ENCODE measurements at regions not wholly inside any gene's neighbourhood (a gene's known extent, or its start where the extent isn't known, plus 50 kb on each side); places are given as distances from the start of the nearest gene placed in this dataset.

DNA sequence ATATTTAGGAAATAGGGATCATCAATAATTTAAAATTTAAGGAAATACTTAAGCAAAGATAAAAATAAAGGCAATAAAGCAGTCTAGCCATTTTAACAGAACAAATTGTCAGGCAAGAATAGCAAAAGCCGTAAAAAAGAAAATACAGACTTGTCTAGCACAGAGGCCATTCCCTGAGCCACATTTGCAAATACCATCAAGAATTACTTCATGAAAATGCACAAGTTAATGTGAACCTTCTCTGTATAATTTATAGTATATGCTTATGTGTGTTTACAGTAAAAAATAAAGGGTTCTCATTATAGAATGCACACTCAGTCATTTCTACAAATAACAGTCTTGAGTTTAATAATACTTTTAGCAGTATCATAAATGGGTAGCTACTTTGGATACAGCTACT, 505.9 kb upstream of the CPEB2 start:
- H2AK5ac ChIP-seq (ENCODE audit: insufficient read length, low read length): no peak overlapping the region
- no peak overlapping the region for H4K5ac ChIP-seq (ENCODE audit: insufficient read length, low read depth, low read length)
- H3K4ac ChIP-seq (ENCODE audit: low read depth, low read length): no peak overlapping the region
- no peaks in the 10 kb centered on the region; the same call in 1 of the 2 replicates for H3K27me3 Mint-ChIP-seq (ENCODE audit: low read depth)
- H3K18ac ChIP-seq (ENCODE audit: insufficient read length, low read depth, low read length): no peak overlapping the region
- no peak overlapping the region for H3K4me3 Mint-ChIP-seq
- no peaks in the 10 kb centered on the region for H3K79me1 ChIP-seq (ENCODE audit: insufficient read depth, low read depth, low read length, poor library complexity, severe bottlenecking)
- H2BK5ac ChIP-seq (ENCODE audit: insufficient read length, low read length): no peak overlapping the region
- no peaks in the 10 kb centered on the region for H3K36me3 Mint-ChIP-seq (ENCODE audit: insufficient read depth in 1 of 3, low read depth in 3 of 3)
- no peaks in the 10 kb centered on the region for H3K27me3 ChIP-seq (ENCODE audit: insufficient read depth, low read length)
- no peak overlapping the region for H2BK15ac ChIP-seq (ENCODE audit: low read depth, low read length)
- no peak overlapping the region for H3K23ac ChIP-seq (ENCODE audit: insufficient read length, low read depth, low read length)
- H4K91ac ChIP-seq (ENCODE audit: insufficient read length, low read depth, low read length): no peak overlapping the region
- TF ChIP-seq, protein P1, sequence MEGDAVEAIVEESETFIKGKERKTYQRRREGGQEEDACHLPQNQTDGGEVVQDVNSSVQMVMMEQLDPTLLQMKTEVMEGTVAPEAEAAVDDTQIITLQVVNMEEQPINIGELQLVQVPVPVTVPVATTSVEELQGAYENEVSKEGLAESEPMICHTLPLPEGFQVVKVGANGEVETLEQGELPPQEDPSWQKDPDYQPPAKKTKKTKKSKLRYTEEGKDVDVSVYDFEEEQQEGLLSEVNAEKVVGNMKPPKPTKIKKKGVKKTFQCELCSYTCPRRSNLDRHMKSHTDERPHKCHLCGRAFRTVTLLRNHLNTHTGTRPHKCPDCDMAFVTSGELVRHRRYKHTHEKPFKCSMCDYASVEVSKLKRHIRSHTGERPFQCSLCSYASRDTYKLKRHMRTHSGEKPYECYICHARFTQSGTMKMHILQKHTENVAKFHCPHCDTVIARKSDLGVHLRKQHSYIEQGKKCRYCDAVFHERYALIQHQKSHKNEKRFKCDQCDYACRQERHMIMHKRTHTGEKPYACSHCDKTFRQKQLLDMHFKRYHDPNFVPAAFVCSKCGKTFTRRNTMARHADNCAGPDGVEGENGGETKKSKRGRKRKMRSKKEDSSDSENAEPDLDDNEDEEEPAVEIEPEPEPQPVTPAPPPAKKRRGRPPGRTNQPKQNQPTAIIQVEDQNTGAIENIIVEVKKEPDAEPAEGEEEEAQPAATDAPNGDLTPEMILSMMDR (conservative IDR thresholded peaks at IDR 0.05): no peak
- no peak overlapping the region for H3K27ac Mint-ChIP-seq
- no CpG with 5 or more reads among the region's 1 CpG for WGBS (ENCODE audit: extremely low coverage, insufficient read length, low lambda C conversion rate)
- no peaks in the 10 kb centered on the region for H3K23me2 ChIP-seq (ENCODE audit: insufficient read length, low read depth, low read length, poor library complexity, severe bottlenecking)
- H3T11ph ChIP-seq (ENCODE audit: low read length): no peak overlapping the region
- no peaks in the 10 kb centered on the region for H3K4me1 ChIP-seq (ENCODE audit: insufficient read depth, low read length)
- H3K9me3 ChIP-seq (ENCODE audit: control insufficient read depth, low read depth, low read length): no peaks in the 10 kb centered on the region
- H3K4me2 ChIP-seq (ENCODE audit: insufficient read depth, insufficient read length, low read length): no peak overlapping the region
- no peak for DNase-seq
- no peak overlapping the region for H2BK20ac ChIP-seq (ENCODE audit: low read depth, low read length, poor library complexity, severe bottlenecking)
- H3K14ac ChIP-seq (ENCODE audit: insufficient read depth, low read length): no peak overlapping the region
- no peaks in the 10 kb centered on the region for H3K4me1 Mint-ChIP-seq
- H2AFZ ChIP-seq (ENCODE audit: low read length): no peak overlapping the region
- no peaks in the 10 kb centered on the region for H3K9me3 Mint-ChIP-seq
- no peak overlapping the region for H3K56ac ChIP-seq (ENCODE audit: insufficient read length, low read depth, low read length)
- no peak overlapping the region for H3K9ac ChIP-seq (ENCODE audit: extremely low read depth, insufficient read length, low read length)
- no peak overlapping the region for H2BK12ac ChIP-seq (ENCODE audit: insufficient read length, low read depth, low read length)
- H4K20me1 ChIP-seq (ENCODE audit: control insufficient read depth, insufficient read depth, insufficient read length): no peaks in the 10 kb centered on the region
- no peak overlapping the region for H4K8ac ChIP-seq (replicated peaks; ENCODE audit: insufficient read length, low read depth, low read length)
- H3K79me2 ChIP-seq (ENCODE audit: insufficient read depth, low read length): no peaks in the 10 kb centered on the region
- no peak overlapping the region for H3K27ac ChIP-seq (ENCODE audit: insufficient read length, low read depth, low read length)
- H2BK120ac ChIP-seq (ENCODE audit: low read depth, low read length, poor library complexity, severe bottlenecking): no peak overlapping the region

Data from H9 (cell line).